Lower leg skin (tissue), 3 donors: ENCODE measurements at regions not wholly inside any gene's neighbourhood (a gene's known extent, or its start where the extent isn't known, plus 50 kb on each side); places are given as distances from the start of the nearest gene placed in this dataset.

Experiments used
- POLR2A ChIP-seq, 2 donors: fragments of 450-650 bp; IDR thresholded peaks; one replicate each; pipeline ENCODE4 v1.6.1; 2016 to 2017; ENCODE audit warnings: antibody characterized with exemption in 2 of 2, mild to moderate bottlenecking in 1 of 2, moderate library complexity in 1 of 2
- TF ChIP-seq, protein P1 (sequence below), 3 donors: fragments of 450-650 bp; IDR thresholded peaks; one replicate each; pipeline ENCODE4 v1.5.1; 2016; ENCODE audit warnings: antibody characterized with exemption in 3 of 3, mild to moderate bottlenecking in 3 of 3, moderate library complexity in 2 of 3

DNA sequence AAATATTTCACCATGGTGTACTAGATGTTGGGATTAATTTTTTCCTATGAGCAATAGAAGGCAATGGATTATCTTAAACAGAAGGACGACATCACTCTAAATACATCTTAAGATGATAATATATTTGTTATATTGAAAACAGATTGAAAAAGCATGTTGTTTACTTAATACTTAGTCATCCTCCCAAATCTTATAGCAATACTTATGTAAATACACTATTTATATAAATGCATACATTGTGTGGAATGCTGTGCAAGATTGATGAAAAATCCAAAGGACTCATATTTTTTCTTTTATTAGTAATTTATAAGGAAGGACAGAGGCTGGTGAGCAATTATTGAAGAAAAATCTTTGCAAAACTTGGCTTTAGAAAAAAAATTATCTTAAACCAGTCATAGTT lies 593.5 kb downstream of the MMUT start:
- TF ChIP-seq, protein P1, sequence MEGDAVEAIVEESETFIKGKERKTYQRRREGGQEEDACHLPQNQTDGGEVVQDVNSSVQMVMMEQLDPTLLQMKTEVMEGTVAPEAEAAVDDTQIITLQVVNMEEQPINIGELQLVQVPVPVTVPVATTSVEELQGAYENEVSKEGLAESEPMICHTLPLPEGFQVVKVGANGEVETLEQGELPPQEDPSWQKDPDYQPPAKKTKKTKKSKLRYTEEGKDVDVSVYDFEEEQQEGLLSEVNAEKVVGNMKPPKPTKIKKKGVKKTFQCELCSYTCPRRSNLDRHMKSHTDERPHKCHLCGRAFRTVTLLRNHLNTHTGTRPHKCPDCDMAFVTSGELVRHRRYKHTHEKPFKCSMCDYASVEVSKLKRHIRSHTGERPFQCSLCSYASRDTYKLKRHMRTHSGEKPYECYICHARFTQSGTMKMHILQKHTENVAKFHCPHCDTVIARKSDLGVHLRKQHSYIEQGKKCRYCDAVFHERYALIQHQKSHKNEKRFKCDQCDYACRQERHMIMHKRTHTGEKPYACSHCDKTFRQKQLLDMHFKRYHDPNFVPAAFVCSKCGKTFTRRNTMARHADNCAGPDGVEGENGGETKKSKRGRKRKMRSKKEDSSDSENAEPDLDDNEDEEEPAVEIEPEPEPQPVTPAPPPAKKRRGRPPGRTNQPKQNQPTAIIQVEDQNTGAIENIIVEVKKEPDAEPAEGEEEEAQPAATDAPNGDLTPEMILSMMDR (IDR thresholded peaks at IDR 0.05), result no peak
- no peak for TF ChIP-seq POLR2A (IDR thresholded peaks at IDR 0.05)
